ENCODE measurements at regions not wholly inside any gene's neighbourhood (a gene's known extent, or its start where the extent isn't known, plus 50 kb on each side); places are given as distances from the start of the nearest gene placed in this dataset.

GRCh38 chr7:53920011-53920410, 622.2 kb upstream of the VSTM2A start:
- Histone ChIP-seq H3K27ac (ENCODE audit: low read length) (no peak overlapping the region), H3K4me1 (ENCODE audit: control insufficient read depth, insufficient read depth, low read length) (no peaks in the 10 kb centered on the region), H3K9me3 (ENCODE audit: control insufficient read depth, insufficient read depth, low read length) (no peaks in the 10 kb centered on the region), H3K36me3 (ENCODE audit: control insufficient read depth, insufficient read depth, low read length) (no peaks in the 10 kb centered on the region), H3K27me3 (ENCODE audit: control insufficient read depth, insufficient read depth, low read length) (no peaks in the 10 kb centered on the region), H3K4me3 (ENCODE audit: low read length) (no peak overlapping the region)
- DNase-seq (ENCODE audit: low read depth, low spot score), result no peak
- no CpG with 5 or more reads among the region's 5 CpGs for WGBS (ENCODE audit: insufficient coverage, insufficient read length)

DNA sequence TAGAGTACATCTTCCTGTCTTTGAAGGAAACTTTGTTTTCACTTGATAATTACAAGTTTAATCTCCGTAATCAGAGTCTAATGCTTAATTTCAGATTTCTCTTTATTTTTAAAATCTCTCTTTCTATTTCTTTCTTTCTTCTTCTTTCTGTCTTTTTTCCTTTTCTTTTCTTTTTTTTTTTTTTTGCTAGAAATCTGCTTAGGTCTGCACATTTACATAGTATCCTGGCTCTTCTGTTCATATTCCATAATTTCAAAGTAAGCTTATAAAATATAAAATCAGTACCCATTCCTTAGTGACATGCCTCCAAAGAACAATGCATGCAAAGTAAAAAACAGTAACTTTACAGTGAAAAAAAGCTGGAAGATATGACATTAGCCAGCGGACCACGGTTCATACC, 601.7 kb upstream of the VSTM2A start:
- DNase-seq (ENCODE audit: low read depth, low spot score), result no peak
- Histone ChIP-seq H3K36me3 (ENCODE audit: control insufficient read depth, insufficient read depth, low read length) (no peaks in the 10 kb centered on the region), H3K9me3 (ENCODE audit: control insufficient read depth, insufficient read depth, low read length) (no peaks in the 10 kb centered on the region), H3K4me1 (ENCODE audit: control insufficient read depth, insufficient read depth, low read length) (no peaks in the 10 kb centered on the region), H3K4me3 (ENCODE audit: low read length) (no peak overlapping the region), H3K27ac (ENCODE audit: low read length) (no peak overlapping the region), H3K27me3 (ENCODE audit: control insufficient read depth, insufficient read depth, low read length) (no peaks in the 10 kb centered on the region)
- no CpG with 5 or more reads among the region's 3 CpGs for WGBS (ENCODE audit: insufficient coverage, insufficient read length)

- H3K9me3 ChIP-seq (ENCODE audit: control insufficient read depth, insufficient read depth, low read length), result no peaks in the 10 kb centered on the region
- no peak for DNase-seq (ENCODE audit: low read depth, low spot score)
- no CpG with 5 or more reads among the region's 6 CpGs for WGBS (ENCODE audit: insufficient coverage, insufficient read length)
These were observed 594.4 kb upstream of the VSTM2A start for GRCh38 chr7:53947732-53948131.

DNA sequence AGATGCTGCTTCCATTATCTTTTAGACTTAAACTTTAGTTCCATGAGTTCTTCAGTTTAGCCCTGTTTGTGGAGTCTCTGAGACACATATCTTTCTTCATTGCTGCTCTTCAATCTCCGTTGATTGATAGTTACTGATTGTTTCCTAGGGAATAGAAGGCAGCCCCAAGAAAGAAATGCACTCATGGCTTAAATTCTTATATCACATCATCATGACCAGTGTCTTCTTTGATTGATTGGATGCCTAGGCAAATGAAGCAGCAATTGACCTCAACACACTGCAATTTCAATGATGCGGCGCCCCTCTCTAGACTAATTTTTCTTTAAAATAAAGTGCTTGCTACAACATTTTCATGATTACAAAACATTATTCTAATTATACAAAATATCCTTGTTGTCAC, 576.5 kb upstream of the VSTM2A start:
- H3K36me3 ChIP-seq (ENCODE audit: control insufficient read depth, insufficient read depth, low read length), result no peaks in the 10 kb centered on the region
- no peak for DNase-seq (ENCODE audit: low read depth, low spot score)
- H3K9me3 ChIP-seq (ENCODE audit: control insufficient read depth, insufficient read depth, low read length), result no peaks in the 10 kb centered on the region
- no CpG with 5 or more reads among the region's 3 CpGs for WGBS (ENCODE audit: insufficient coverage, insufficient read length)
- no peak overlapping the region for H3K4me3 ChIP-seq (ENCODE audit: low read length)
- H3K27ac ChIP-seq (ENCODE audit: low read length), result no peak overlapping the region
- H3K27me3 ChIP-seq (ENCODE audit: control insufficient read depth, insufficient read depth, low read length), result no peaks in the 10 kb centered on the region
- no peaks in the 10 kb centered on the region for H3K4me1 ChIP-seq (ENCODE audit: control insufficient read depth, insufficient read depth, low read length)

More at GRCh38 chr7:53947732-53948131, 594.4 kb upstream of the VSTM2A start:
- Histone ChIP-seq H3K27ac (ENCODE audit: low read length) (no peak overlapping the region), H3K4me3 (ENCODE audit: low read length) (no peak overlapping the region), H3K27me3 (ENCODE audit: control insufficient read depth, insufficient read depth, low read length) (no peaks in the 10 kb centered on the region), H3K4me1 (ENCODE audit: control insufficient read depth, insufficient read depth, low read length) (no peaks in the 10 kb centered on the region), H3K36me3 (ENCODE audit: control insufficient read depth, insufficient read depth, low read length) (no peaks in the 10 kb centered on the region)

DNA sequence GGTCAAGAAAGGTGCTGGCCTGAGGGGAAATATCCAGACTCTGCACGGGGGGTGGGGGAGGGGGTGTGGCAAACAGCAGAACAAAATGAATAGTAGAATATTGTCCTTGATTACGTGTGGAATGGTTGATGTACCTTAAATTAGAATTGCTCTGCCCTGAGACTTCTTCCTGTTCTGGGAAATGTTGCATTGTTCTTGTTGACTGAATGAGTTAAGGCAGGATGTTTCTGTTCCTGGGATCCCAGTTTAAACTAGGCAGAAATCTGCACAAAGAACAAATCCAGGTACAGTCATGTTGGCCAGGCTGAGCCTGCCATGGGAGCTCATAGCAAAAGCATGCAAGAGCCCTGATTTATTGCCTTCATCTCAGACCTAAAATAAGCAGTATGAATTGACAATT, 558.7 kb upstream of the VSTM2A start:
- Histone ChIP-seq H3K4me3 (ENCODE audit: low read length) (no peak overlapping the region), H3K9me3 (ENCODE audit: control insufficient read depth, insufficient read depth, low read length) (no peaks in the 10 kb centered on the region), H3K36me3 (ENCODE audit: control insufficient read depth, insufficient read depth, low read length) (no peaks in the 10 kb centered on the region), H3K4me1 (ENCODE audit: control insufficient read depth, insufficient read depth, low read length) (no peaks in the 10 kb centered on the region), H3K27me3 (ENCODE audit: control insufficient read depth, insufficient read depth, low read length) (no peaks in the 10 kb centered on the region), H3K27ac (ENCODE audit: low read length) (no peak overlapping the region)
- WGBS (ENCODE audit: insufficient coverage, insufficient read length), result no CpG with 5 or more reads among the region's 2 CpGs
- no peak for DNase-seq (ENCODE audit: low read depth, low spot score)

DNA sequence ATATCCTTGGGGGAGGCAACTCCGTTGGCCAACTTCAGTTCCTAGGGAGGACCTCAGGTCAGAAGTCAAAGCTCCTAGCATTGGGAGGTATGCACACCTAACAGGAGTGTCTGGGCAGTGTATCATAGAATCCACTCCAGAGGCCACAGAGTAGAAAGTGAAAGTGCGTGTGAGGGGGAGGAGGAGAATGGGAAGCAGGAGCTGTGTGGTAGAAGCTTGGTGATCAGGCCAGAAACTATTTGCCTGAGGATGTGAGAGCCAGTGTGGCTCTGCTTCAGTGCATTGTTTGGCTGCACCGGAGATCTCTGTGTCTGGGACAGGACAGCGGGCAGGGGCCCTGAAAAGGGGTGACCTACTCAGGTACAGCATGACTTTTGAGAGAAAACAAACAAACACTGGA, 557.4 kb upstream of the VSTM2A start:
- Histone ChIP-seq H3K4me3 (ENCODE audit: low read length) (no peak overlapping the region), H3K9me3 (ENCODE audit: control insufficient read depth, insufficient read depth, low read length) (no peaks in the 10 kb centered on the region), H3K27ac (ENCODE audit: low read length) (no peak overlapping the region), H3K4me1 (ENCODE audit: control insufficient read depth, insufficient read depth, low read length) (no peaks in the 10 kb centered on the region), H3K36me3 (ENCODE audit: control insufficient read depth, insufficient read depth, low read length) (no peaks in the 10 kb centered on the region), H3K27me3 (ENCODE audit: control insufficient read depth, insufficient read depth, low read length) (no peaks in the 10 kb centered on the region)
- no CpG with 5 or more reads among the region's 4 CpGs for WGBS (ENCODE audit: insufficient coverage, insufficient read length)
- no peak for DNase-seq (ENCODE audit: low read depth, low spot score)

- Histone ChIP-seq H3K4me1 (ENCODE audit: control insufficient read depth, insufficient read depth, low read length) (no peaks in the 10 kb centered on the region), H3K27me3 (ENCODE audit: control insufficient read depth, insufficient read depth, low read length) (no peaks in the 10 kb centered on the region), H3K27ac (ENCODE audit: low read length) (no peak overlapping the region), H3K4me3 (ENCODE audit: low read length) (no peak overlapping the region), H3K36me3 (ENCODE audit: control insufficient read depth, insufficient read depth, low read length) (no peaks in the 10 kb centered on the region), H3K9me3 (ENCODE audit: control insufficient read depth, insufficient read depth, low read length) (no peaks in the 10 kb centered on the region)
- WGBS (ENCODE audit: insufficient coverage, insufficient read length), result no CpG with 5 or more reads among the region's 2 CpGs
- no peak for DNase-seq (ENCODE audit: low read depth, low spot score)
These were observed 553.8 kb upstream of the VSTM2A start for GRCh38 chr7:53988376-53988775.

DNA sequence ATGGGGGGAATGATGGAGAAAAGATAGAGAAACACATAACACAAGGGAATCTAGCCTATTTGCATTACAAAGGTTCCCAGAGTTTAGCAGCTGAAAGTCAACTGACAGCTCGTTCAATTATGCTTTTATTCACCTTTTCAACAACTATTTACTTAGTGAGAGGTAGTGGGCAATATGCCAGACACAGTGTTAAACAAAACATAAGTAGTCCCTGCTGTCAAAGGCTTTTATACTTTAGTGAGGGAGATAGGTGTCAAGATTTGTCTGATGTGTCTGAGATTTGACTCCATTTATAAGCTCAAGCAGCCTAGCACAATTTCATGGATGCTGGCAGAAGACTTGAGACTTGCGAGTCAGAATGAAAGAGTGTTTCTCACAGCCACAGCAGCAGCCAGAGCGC, 549.0 kb upstream of the VSTM2A start:
- WGBS (ENCODE audit: insufficient coverage, insufficient read length), result no CpG with 5 or more reads among the region's 3 CpGs
- H3K27me3 ChIP-seq (ENCODE audit: control insufficient read depth, insufficient read depth, low read length), result no peaks in the 10 kb centered on the region
- no peak for DNase-seq (ENCODE audit: low read depth, low spot score)
- H3K36me3 ChIP-seq (ENCODE audit: control insufficient read depth, insufficient read depth, low read length), result no peaks in the 10 kb centered on the region
- no peak overlapping the region for H3K4me3 ChIP-seq (ENCODE audit: low read length)
- H3K27ac ChIP-seq (ENCODE audit: low read length), result no peak overlapping the region
- H3K4me1 ChIP-seq (ENCODE audit: control insufficient read depth, insufficient read depth, low read length), result no peaks in the 10 kb centered on the region
- no peaks in the 10 kb centered on the region for H3K9me3 ChIP-seq (ENCODE audit: control insufficient read depth, insufficient read depth, low read length)

- Histone ChIP-seq H3K27me3 (ENCODE audit: control insufficient read depth, insufficient read depth, low read length) (no peaks in the 10 kb centered on the region), H3K27ac (ENCODE audit: low read length) (no peak overlapping the region)
- WGBS (ENCODE audit: insufficient coverage, insufficient read length), result no CpG with 5 or more reads among the region's 1 CpG
These were observed 545.3 kb upstream of the VSTM2A start for GRCh38 chr7:53996876-53997275.

DNA sequence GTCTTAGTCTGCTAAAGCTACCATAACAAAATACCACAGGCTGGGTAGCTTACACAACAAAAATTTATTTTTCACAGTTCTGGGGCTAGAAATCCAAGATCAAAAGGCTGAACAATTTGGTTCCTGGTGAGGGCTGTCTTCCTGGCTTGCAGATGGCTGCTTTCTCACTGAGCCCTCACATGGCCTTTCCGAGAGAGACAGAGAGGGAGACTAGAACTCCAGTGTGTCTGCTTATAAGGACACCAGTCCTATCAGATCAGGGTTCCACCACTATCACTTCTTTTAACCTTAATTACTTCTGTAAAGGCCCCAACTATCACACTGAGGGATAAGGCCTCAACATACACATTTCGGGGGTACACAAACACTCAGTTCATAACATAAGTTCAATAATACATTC, 527.4 kb upstream of the VSTM2A start:
- Histone ChIP-seq H3K4me3 (ENCODE audit: low read length) (no peak overlapping the region), H3K9me3 (ENCODE audit: control insufficient read depth, insufficient read depth, low read length) (no peaks in the 10 kb centered on the region), H3K27me3 (ENCODE audit: control insufficient read depth, insufficient read depth, low read length) (no peaks in the 10 kb centered on the region; the same call in 1 of the 2 replicates), H3K4me1 (ENCODE audit: control insufficient read depth, insufficient read depth, low read length) (no peaks in the 10 kb centered on the region), H3K36me3 (ENCODE audit: control insufficient read depth, insufficient read depth, low read length) (no peaks in the 10 kb centered on the region), H3K27ac (ENCODE audit: low read length) (no peak overlapping the region)
- no CpG with 5 or more reads among the region's 2 CpGs for WGBS (ENCODE audit: insufficient coverage, insufficient read length)
- no peak for DNase-seq (ENCODE audit: low read depth, low spot score)

More at GRCh38 chr7:53996876-53997275, 545.3 kb upstream of the VSTM2A start:
- Histone ChIP-seq H3K36me3 (ENCODE audit: control insufficient read depth, insufficient read depth, low read length) (no peaks in the 10 kb centered on the region), H3K4me1 (ENCODE audit: control insufficient read depth, insufficient read depth, low read length) (no peaks in the 10 kb centered on the region), H3K4me3 (ENCODE audit: low read length) (no peak overlapping the region), H3K9me3 (ENCODE audit: control insufficient read depth, insufficient read depth, low read length) (no peaks in the 10 kb centered on the region)
- DNase-seq (ENCODE audit: low read depth, low spot score), result no peak

- DNase-seq (ENCODE audit: low read depth, low spot score), result no peak
- WGBS (ENCODE audit: insufficient coverage, insufficient read length), result no CpG with 5 or more reads among the region's 2 CpGs
- Histone ChIP-seq H3K4me3 (ENCODE audit: low read length) (no peak overlapping the region), H3K36me3 (ENCODE audit: control insufficient read depth, insufficient read depth, low read length) (no peaks in the 10 kb centered on the region), H3K4me1 (ENCODE audit: control insufficient read depth, insufficient read depth, low read length) (no peaks in the 10 kb centered on the region), H3K27ac (ENCODE audit: low read length) (no peak overlapping the region), H3K27me3 (ENCODE audit: control insufficient read depth, insufficient read depth, low read length) (no peaks in the 10 kb centered on the region; the same call in 1 of the 2 replicates), H3K9me3 (ENCODE audit: control insufficient read depth, insufficient read depth, low read length) (no peaks in the 10 kb centered on the region)
These were observed 526.9 kb upstream of the VSTM2A start for GRCh38 chr7:54015251-54015650.
